Sigmoid colon (tissue), 4 donors: ENCODE measurements at regions not wholly inside any gene's neighbourhood (a gene's known extent, or its start where the extent isn't known, plus 50 kb on each side); places are given as distances from the start of the nearest gene placed in this dataset.

Experiments
- CTCF ChIP-seq, 4 experiments: fragments of 450-650 bp in 3 of 4; fragments of 200-600 bp in 1 of 4; IDR thresholded peaks; one replicate each; pipeline ENCODE4 v1.5.1; 2016 to 2019; ENCODE audit warnings: antibody characterized with exemption in 4 of 4, mild to moderate bottlenecking in 3 of 4, moderate library complexity in 2 of 4
- EP300 ChIP-seq, 4 donors: sonication (generic); formaldehyde crosslinking; IDR thresholded peaks; one replicate each; pipeline ENCODE4 v1.6.1; 2017; ENCODE audit warnings: antibody characterized with exemption in 4 of 4
- POLR2A ChIP-seq, 2 donors: fragments of 450-650 bp; IDR thresholded peaks; one replicate each; pipeline ENCODE4 v1.6.1; 2016; ENCODE audit warnings: antibody characterized with exemption in 2 of 2, mild to moderate bottlenecking in 2 of 2, moderate library complexity in 2 of 2
- POLR2AphosphoS5 ChIP-seq, 4 donors: sonication (generic); formaldehyde crosslinking; IDR thresholded peaks; one replicate each; pipeline ENCODE4 v1.6.1; 2017; ENCODE audit warnings: antibody characterized with exemption in 4 of 4

- TF ChIP-seq EP300 (IDR thresholded peaks at IDR 0.05) (no peak), CTCF (IDR thresholded peaks at IDR 0.05) (no peak), POLR2A (IDR thresholded peaks at IDR 0.05) (no peak), POLR2AphosphoS5 (IDR thresholded peaks at IDR 0.05) (no peak)
Measured at GRCh38 chr10:78338717-78339116, 305.1 kb downstream of the RPS24 start.
